GM12872 (cell line): ENCODE measurements at regions not wholly inside any gene's neighbourhood (a gene's known extent, or its start where the extent isn't known, plus 50 kb on each side); places are given as distances from the start of the nearest gene placed in this dataset.

ENCODE experiments used
- CTCF ChIP-seq: IDR thresholded peaks from 3 replicates; pipeline ENCODE4 v1.5.1; 2011; ENCODE audit warnings: low read depth, mild to moderate bottlenecking, low read length, moderate library complexity; ENCODE audit not compliant: insufficient read depth

- TF ChIP-seq CTCF, result no peak
Measured at GRCh38 chr12:73110816-73111215, 838.6 kb downstream of the TRHDE start.

- TF ChIP-seq CTCF, result no peak
Measured at GRCh38 chr12:73112035-73112816, 840.1 kb downstream of the TRHDE start.

GRCh38 chr12:73124480-73124879, 852.3 kb downstream of the TRHDE start:
- TF ChIP-seq CTCF, result no peak

- TF ChIP-seq CTCF, result no peak
Measured at GRCh38 chr12:73125148-73125547, 853.0 kb downstream of the TRHDE start.

- TF ChIP-seq CTCF, result no peak
Measured at GRCh38 chr12:73136386-73136785, 864.2 kb downstream of the TRHDE start.

- no peak for TF ChIP-seq CTCF
Measured at GRCh38 chr12:73158341-73158740, 886.2 kb downstream of the TRHDE start.

- no peak for TF ChIP-seq CTCF
Measured at GRCh38 chr12:73159954-73160353, 887.8 kb downstream of the TRHDE start.
